Osteoblast (primary cell): ENCODE measurements at regions not wholly inside any gene's neighbourhood (a gene's known extent, or its start where the extent isn't known, plus 50 kb on each side); places are given as distances from the start of the nearest gene placed in this dataset.

ENCODE experiments used
- DNase-seq: peaks from one replicate; pipeline ENCODE4 v3.0.0; 2011; ENCODE audit warnings: low spot score, mixed read lengths; ENCODE audit not compliant: insufficient read length; ENCODE audit errors: missing footprints
- H2AFZ ChIP-seq: 2 replicates; pipeline ENCODE4 v1.6.0; 2011; ENCODE audit warnings: mild to moderate bottlenecking, low read length
- H3K27ac ChIP-seq: 2 replicates; pipeline ENCODE4 v1.5.1; 2011; ENCODE audit warnings: mild to moderate bottlenecking, low read depth, low read length, moderate library complexity
- H3K27me3 ChIP-seq: 2 replicates; pipeline ENCODE4 v1.6.0; 2012; ENCODE audit warnings: mild to moderate bottlenecking, control low read depth, inconsistent platforms, low read length, moderate library complexity; ENCODE audit not compliant: insufficient read depth
- H3K36me3 ChIP-seq: 2 replicates; pipeline ENCODE4 v1.5.1; 2011; ENCODE audit warnings: mild to moderate bottlenecking, low read length, control low read depth, moderate library complexity; ENCODE audit not compliant: insufficient read depth
- H3K4me1 ChIP-seq: 2 replicates; pipeline ENCODE4 v1.5.1; 2011; ENCODE audit warnings: mild to moderate bottlenecking, low read length, control low read depth, moderate library complexity; ENCODE audit not compliant: insufficient read depth
- H3K4me2 ChIP-seq: 2 replicates; pipeline ENCODE4 v1.6.0; 2011; ENCODE audit warnings: mild to moderate bottlenecking, low read length; ENCODE audit not compliant: insufficient read depth
- H3K4me3 ChIP-seq: fragments of 200-600 bp; sonication (generic); 3 replicates; pipeline ENCODE4 v1.5.1; 2012; ENCODE audit warnings: mild to moderate bottlenecking, low read length, inconsistent platforms; ENCODE audit not compliant: insufficient read depth
- H3K79me2 ChIP-seq: 2 replicates; pipeline ENCODE4 v1.6.0; 2012; ENCODE audit warnings: mild to moderate bottlenecking, low read length, control low read depth, inconsistent platforms; ENCODE audit not compliant: insufficient read depth
- H3K9me3 ChIP-seq: 2 replicates; pipeline ENCODE4 v1.5.1; 2011; ENCODE audit warnings: low read depth, low read length, control low read depth
- H4K20me1 ChIP-seq: 2 replicates; pipeline ENCODE4 v1.6.0; 2012; ENCODE audit warnings: mild to moderate bottlenecking, low read length, control low read depth; ENCODE audit not compliant: insufficient read depth
- TF ChIP-seq, protein P1 (sequence below): IDR thresholded peaks from 2 replicates; pipeline ENCODE4 v1.5.1; 2011; ENCODE audit warnings: mild to moderate bottlenecking, low read depth, low read length, moderate library complexity; ENCODE audit errors: extremely low read depth

DNA sequence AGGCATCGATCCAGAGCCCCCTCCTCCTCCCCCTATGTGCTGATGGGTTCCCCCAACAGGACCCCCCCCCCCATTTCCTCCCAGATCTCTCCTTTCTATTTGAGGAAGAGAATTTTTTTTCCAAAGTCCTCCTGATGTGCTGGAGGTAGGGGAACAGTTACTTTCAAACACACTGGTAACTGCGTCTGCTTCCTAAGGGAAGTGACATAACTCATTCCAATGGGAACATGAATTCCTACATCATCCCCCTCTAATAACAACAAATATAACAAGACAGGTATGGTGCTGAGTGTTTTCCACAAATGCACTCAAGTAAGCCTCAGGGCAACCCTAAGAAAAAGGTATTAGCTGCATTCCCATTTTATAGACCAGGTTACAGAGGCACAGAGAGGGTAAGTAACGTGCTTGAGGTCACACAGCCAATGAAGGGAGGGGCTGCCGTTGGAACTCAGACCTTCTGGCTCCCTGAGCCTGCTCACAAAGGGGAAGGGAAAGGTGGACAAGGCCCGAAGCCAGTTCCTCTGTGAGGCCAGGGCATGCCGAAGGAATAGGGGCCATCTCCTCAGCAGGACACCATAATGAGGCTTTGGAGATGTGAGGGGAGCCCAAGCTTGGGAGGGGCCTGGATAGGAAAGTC, 121.1 kb upstream of the NCOR2 start:
- peaks cover 2% of the 10 kb centered on the region for H3K27me3 ChIP-seq
- no peak overlapping the region for H3K27ac ChIP-seq
- no peaks in the 10 kb centered on the region for H3K79me2 ChIP-seq
- H3K4me1 ChIP-seq, result peaks cover 26% of the 10 kb centered on the region
- TF ChIP-seq, protein P1, sequence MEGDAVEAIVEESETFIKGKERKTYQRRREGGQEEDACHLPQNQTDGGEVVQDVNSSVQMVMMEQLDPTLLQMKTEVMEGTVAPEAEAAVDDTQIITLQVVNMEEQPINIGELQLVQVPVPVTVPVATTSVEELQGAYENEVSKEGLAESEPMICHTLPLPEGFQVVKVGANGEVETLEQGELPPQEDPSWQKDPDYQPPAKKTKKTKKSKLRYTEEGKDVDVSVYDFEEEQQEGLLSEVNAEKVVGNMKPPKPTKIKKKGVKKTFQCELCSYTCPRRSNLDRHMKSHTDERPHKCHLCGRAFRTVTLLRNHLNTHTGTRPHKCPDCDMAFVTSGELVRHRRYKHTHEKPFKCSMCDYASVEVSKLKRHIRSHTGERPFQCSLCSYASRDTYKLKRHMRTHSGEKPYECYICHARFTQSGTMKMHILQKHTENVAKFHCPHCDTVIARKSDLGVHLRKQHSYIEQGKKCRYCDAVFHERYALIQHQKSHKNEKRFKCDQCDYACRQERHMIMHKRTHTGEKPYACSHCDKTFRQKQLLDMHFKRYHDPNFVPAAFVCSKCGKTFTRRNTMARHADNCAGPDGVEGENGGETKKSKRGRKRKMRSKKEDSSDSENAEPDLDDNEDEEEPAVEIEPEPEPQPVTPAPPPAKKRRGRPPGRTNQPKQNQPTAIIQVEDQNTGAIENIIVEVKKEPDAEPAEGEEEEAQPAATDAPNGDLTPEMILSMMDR, result no peak
- H3K4me3 ChIP-seq, result no peak overlapping the region
- H4K20me1 ChIP-seq, result no peaks in the 10 kb centered on the region
- H2AFZ ChIP-seq, result no peak overlapping the region
- H3K9me3 ChIP-seq, result peaks cover 8% of the 10 kb centered on the region
- no peak for DNase-seq
- no peaks in the 10 kb centered on the region for H3K36me3 ChIP-seq
- no peak overlapping the region for H3K4me2 ChIP-seq

DNA sequence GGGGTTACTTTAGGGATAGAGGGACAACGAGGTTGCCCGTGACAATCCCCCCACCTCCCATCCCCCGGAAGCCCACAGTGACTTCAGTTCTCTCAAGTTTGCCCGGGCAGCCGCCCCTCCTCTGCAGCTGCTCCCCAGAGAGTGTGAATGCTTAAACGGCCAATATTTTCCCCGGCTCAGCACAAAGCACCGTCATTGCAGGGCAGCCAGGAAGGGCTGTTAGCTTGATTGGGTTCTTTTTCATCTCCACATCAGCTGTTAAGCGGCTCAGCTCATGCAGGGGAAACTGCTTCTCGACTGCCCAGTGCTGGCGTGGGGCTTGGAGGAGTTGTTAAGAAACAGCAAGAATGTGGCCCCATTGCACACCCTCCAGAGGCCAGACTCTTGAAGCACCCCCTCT, 120.5 kb upstream of the NCOR2 start:
- Histone ChIP-seq H2AFZ (no peak overlapping the region), H3K4me3 (no peak overlapping the region), H3K36me3 (no peaks in the 10 kb centered on the region), H4K20me1 (no peaks in the 10 kb centered on the region), H3K4me2 (no peak overlapping the region), H3K79me2 (no peaks in the 10 kb centered on the region), H3K4me1 (peaks cover 26% of the 10 kb centered on the region), H3K27ac (no peak overlapping the region), H3K9me3 (peaks cover 8% of the 10 kb centered on the region), H3K27me3 (peaks cover 2% of the 10 kb centered on the region)
- TF ChIP-seq, protein P1, result no peak
- DNase-seq, result no peak

DNA sequence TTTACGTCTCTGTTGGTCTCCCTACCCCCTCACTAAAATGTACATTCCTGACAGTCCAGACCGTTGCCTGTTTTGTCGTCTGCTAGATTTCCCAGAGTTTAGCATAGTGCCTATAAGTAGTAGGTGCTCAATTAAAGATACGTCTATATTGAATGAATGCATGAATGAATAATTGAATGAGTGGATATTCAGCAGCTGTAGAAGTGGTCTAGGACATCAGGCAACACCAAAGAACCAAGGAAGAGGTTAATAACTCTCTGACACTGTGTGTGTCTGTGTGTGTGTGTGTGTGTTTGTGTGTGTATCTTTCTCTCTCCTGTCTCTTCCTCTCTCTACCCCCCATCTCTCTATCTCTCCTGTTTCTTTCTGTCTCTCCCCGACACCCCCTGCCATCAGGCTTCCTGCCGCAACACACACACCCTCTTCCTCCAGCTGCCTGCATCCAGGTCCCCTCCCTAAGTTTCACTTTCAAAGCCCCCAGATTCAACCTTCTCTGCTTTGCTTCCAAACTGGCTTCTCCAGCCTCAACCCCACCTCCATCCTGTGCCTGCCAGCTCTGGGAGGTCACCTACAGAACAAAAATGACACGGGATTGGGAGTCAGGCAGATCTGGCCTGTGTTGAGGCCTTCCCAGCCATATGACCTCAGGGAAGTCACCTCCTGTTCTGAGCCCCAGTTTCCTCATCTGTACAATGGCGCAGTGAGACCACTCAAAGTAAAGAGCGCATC, 119.9 kb upstream of the NCOR2 start:
- Histone ChIP-seq H3K4me3 (no peak overlapping the region), H3K36me3 (no peaks in the 10 kb centered on the region), H3K79me2 (no peaks in the 10 kb centered on the region), H3K9me3 (peaks cover 6% of the 10 kb centered on the region), H3K4me1 (peaks cover 26% of the 10 kb centered on the region), H3K27me3 (peaks cover 2% of the 10 kb centered on the region), H3K4me2 (no peak overlapping the region), H4K20me1 (no peaks in the 10 kb centered on the region), H3K27ac (no peak overlapping the region), H2AFZ (no peak overlapping the region)
- TF ChIP-seq, protein P1, result no peak
- DNase-seq, result peak; percentile 38

- DNase-seq, result peak; percentile 26
- peak overlapping the region; percentile 79 for H3K4me2 ChIP-seq
- H3K9me3 ChIP-seq, result peaks cover 3% of the 10 kb centered on the region
- peaks cover 34% of the 10 kb centered on the region for H3K4me1 ChIP-seq
- peak overlapping the region; percentile 66 for H3K27ac ChIP-seq
- H3K4me3 ChIP-seq, result no peak overlapping the region
- TF ChIP-seq, protein P1, result no peak
- no peaks in the 10 kb centered on the region for H4K20me1 ChIP-seq
- H2AFZ ChIP-seq, result no peak overlapping the region
- no peaks in the 10 kb centered on the region for H3K36me3 ChIP-seq
- no peaks in the 10 kb centered on the region for H3K79me2 ChIP-seq
- H3K27me3 ChIP-seq, result peaks cover 2% of the 10 kb centered on the region
Measured at GRCh38 chr12:124686370-124687173, 119.2 kb upstream of the NCOR2 start.
